ENCODE measurements at regions not wholly inside any gene's neighbourhood (a gene's known extent, or its start where the extent isn't known, plus 50 kb on each side); places are given as distances from the start of the nearest gene placed in this dataset.

GRCh38 chr15:47434596-47434995, 282.7 kb upstream of the SEMA6D start:
- TF ChIP-seq, protein P1, sequence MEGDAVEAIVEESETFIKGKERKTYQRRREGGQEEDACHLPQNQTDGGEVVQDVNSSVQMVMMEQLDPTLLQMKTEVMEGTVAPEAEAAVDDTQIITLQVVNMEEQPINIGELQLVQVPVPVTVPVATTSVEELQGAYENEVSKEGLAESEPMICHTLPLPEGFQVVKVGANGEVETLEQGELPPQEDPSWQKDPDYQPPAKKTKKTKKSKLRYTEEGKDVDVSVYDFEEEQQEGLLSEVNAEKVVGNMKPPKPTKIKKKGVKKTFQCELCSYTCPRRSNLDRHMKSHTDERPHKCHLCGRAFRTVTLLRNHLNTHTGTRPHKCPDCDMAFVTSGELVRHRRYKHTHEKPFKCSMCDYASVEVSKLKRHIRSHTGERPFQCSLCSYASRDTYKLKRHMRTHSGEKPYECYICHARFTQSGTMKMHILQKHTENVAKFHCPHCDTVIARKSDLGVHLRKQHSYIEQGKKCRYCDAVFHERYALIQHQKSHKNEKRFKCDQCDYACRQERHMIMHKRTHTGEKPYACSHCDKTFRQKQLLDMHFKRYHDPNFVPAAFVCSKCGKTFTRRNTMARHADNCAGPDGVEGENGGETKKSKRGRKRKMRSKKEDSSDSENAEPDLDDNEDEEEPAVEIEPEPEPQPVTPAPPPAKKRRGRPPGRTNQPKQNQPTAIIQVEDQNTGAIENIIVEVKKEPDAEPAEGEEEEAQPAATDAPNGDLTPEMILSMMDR (IDR thresholded peaks at IDR 0.05; ENCODE audit: low read length) = no peak
- TF ChIP-seq EZH2phosphoT487 (IDR thresholded peaks at IDR 0.05; ENCODE audit: low read length) = no peak

Data from MM.1S (cell line).